ENCODE measurements at regions not wholly inside any gene's neighbourhood (a gene's known extent, or its start where the extent isn't known, plus 50 kb on each side); places are given as distances from the start of the nearest gene placed in this dataset.

- Histone ChIP-seq H3K4me1 (replicated peaks in 1 of 2) (no peaks in the 10 kb centered on the region), H3K4me3 (no peak overlapping the region), H3K9me3 (replicated peaks in 1 of 3) (no peaks in the 10 kb centered on the region), H3K36me3 (replicated peaks in 1 of 2) (no peaks in the 10 kb centered on the region), H3K27ac (no peak overlapping the region), H3K27me3 (peaks cover 54% of the 10 kb centered on the region)
- intact Hi-C loops (cut with DNase I) = no loop called here
- TF ChIP-seq, protein P1, sequence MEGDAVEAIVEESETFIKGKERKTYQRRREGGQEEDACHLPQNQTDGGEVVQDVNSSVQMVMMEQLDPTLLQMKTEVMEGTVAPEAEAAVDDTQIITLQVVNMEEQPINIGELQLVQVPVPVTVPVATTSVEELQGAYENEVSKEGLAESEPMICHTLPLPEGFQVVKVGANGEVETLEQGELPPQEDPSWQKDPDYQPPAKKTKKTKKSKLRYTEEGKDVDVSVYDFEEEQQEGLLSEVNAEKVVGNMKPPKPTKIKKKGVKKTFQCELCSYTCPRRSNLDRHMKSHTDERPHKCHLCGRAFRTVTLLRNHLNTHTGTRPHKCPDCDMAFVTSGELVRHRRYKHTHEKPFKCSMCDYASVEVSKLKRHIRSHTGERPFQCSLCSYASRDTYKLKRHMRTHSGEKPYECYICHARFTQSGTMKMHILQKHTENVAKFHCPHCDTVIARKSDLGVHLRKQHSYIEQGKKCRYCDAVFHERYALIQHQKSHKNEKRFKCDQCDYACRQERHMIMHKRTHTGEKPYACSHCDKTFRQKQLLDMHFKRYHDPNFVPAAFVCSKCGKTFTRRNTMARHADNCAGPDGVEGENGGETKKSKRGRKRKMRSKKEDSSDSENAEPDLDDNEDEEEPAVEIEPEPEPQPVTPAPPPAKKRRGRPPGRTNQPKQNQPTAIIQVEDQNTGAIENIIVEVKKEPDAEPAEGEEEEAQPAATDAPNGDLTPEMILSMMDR (IDR thresholded peaks at IDR 0.05) = no peak
- no peak for TF ChIP-seq POLR2A (IDR thresholded peaks at IDR 0.05)
- DNase-seq = no peak
- 0 to 36% (median 20%) methylated on average over 3 to 29 of the region's 29 CpGs for WGBS, 4 donors
Measured at GRCh38 chr7:1296356-1296981, 63.8 kb downstream of the UNCX start.

DNA sequence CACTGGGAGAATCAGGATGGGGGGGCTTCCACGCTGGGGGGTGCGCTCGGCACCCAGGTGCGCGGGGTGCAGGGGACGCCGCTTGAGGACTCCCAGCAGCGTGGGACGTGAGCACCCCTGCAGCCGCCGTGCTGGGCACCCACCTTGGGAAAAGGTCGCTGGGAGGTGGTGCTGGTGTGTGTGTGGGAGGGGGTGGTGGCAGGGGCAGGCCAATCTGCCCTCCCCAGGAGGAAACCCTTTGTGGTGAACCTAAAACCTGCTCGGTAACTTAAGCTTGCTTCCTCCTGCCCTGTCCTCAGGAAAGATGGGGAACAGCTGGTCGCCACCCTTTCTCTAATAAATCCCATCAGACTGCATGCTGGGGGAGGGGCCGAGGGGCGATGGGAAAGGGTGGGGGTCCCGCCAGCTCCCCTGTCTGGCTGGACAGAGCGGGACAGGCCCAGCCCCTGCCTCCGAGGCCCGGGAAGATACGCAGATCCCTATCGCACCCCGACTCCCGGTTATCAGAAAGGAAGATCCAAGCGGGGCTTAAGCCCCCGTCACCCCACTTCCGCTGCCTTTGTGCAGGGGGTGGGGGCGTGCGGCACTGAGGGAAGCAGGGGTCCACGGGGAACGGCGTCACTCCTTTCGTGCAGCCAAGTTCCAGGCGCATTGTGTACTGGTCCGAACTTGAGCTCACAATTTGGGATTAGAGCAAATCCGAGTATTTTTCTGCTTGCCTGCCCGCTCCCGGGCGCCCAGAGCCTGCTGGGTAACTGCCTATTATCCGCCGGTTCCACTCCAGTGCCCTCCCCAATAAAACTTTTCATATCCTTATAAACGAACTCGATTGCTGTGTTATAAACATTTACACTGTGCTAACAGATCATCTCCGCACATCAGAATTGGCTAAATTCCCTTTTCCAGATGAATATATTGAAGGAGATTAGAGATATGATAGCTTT, 64.6 kb downstream of the UNCX start:
- no peak for DNase-seq
- peaks cover 48% of the 10 kb centered on the region for H3K27me3 ChIP-seq

DNA sequence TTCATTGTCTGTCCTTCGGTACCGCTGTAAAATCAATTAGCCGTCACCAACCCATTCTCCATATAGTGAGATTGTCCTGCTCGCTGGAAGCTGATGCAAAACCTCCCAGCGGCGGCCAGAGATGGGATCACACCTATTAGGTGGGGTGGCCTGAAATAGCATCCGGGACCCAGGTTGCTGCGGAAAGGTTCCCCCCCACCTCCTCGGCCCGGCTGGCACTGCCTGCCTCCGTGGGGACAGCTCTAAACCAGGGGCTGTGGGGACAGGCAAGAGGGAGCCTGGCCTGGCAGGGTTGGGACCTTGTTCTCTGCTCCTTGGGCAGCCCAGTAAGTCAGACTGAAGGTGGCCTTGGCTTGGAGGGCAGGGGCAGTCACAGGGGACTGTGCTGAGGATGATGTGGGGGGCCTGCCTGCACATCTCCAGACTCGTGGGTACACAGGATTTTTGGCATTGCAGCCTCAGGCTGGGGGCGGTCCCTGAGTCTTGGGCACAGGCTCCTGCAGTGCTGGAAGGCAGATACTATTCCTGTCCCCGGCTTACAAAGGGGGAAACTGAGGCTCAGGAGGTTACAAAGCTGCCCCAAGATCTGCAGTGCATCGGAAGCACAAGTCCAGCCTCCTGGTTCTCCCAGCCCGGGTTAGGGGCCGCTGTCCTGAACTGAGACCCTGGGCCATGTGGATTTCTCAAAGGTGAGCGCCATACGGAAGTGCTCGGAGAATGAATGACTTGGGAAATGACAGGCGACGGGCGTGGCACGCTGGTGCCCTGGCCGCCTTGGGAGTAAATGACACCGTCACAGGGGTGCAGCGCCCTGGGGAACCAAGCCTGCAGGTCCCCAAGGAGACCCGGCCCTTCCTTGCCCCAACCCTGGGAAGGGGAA, 65.6 kb downstream of the UNCX start:
- Histone ChIP-seq H3K4me3 (no peak overlapping the region), H3K9me3 (replicated peaks in 1 of 3) (no peaks in the 10 kb centered on the region), H3K27me3 (peaks cover 44% of the 10 kb centered on the region), H3K36me3 (replicated peaks in 1 of 2) (no peaks in the 10 kb centered on the region), H3K27ac (no peak overlapping the region), H3K4me1 (replicated peaks in 1 of 2) (no peaks in the 10 kb centered on the region)
- no peak for TF ChIP-seq POLR2A (IDR thresholded peaks at IDR 0.05)
- TF ChIP-seq, protein P1 (IDR thresholded peaks at IDR 0.05) = no peak
- no peak for DNase-seq
- intact Hi-C loops (cut with DNase I) = no loop called here
- WGBS, 4 donors = 57 to 71% (median 64%) methylated on average over 17 to 28 of the region's 28 CpGs

More for the DNA sequence above, 64.6 kb downstream of the UNCX start:
- 30 to 46% (median 37%) methylated on average over 32 to 44 of the region's 44 CpGs for WGBS, 4 donors
- no peaks in the 10 kb centered on the region for H3K9me3 ChIP-seq (replicated peaks in 1 of 3)
- H3K36me3 ChIP-seq (replicated peaks in 1 of 2) = no peaks in the 10 kb centered on the region
- intact Hi-C loops (cut with DNase I) = no loop called here
- H3K4me3 ChIP-seq = no peak overlapping the region
- no peak overlapping the region for H3K27ac ChIP-seq
- TF ChIP-seq, protein P1 (IDR thresholded peaks at IDR 0.05) = no peak
- no peak for TF ChIP-seq POLR2A (IDR thresholded peaks at IDR 0.05)
- H3K4me1 ChIP-seq (replicated peaks in 1 of 2) = no peaks in the 10 kb centered on the region

All from adrenal gland (tissue), 9 donors.